HG02678 (cell line): ENCODE measurements at regions not wholly inside any gene's neighbourhood (a gene's known extent, or its start where the extent isn't known, plus 50 kb on each side); places are given as distances from the start of the nearest gene placed in this dataset.

Source experiments
- ATAC-seq: cut with Tn5 transposase; IDR thresholded peaks from one replicate; pipeline ENCODE4 v1.9.1; 2021; ENCODE audit warnings: mild to moderate bottlenecking, moderate library complexity; ENCODE audit not compliant: unreplicated experiment

DNA sequence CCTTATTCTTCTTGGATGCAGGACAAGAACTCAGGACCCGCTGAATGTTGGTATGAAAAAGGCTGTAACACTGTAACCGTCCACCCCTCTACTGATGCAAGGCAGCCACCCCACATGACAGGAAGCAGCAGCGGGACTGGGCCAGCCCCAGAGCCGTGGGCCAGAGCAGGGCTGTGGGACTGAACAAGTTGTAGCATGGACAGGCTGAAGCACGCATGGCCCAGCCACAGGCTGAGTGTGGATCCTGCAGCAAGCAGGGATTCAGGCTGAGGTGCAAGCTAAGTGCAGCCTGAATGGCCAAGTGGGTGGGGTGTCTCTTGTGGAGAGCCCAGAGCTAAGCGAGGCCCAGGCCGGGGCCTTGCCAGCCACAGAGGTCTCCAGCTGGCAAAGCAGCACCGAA lies 632.2 kb downstream of the SPOCK3 start:
- ATAC-seq = no peak

- ATAC-seq = no peak
Measured at GRCh38 chr4:166622425-166622977, 611.8 kb downstream of the SPOCK3 start.

DNA sequence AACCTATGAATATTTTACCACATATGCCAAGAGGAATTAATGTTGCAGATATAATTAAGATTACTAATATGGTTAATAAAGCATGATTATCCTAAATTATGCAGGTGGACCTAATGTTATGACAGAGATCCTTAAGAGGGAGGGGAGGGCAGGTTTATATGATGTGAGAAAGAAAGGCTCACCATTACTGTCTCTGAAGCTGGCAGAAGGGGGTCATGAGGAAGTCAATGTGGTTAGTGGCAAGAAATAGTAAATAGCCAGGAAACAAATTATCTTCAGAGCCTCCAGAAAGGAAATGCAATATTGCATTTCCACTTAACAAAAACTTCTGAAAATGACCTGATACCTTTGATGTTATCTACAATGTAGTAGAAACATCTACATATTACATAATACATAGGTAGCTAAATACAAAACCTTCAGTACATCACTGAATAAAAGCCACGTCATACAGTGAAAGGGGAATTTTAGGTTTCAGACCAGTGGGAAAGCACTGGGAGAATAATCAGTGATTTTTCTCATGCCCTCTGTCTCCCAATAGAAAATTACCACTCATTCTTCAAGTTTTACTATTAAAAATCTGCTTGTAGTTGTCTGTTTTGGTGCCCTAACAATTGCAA lies 609.2 kb downstream of the SPOCK3 start:
- no peak for ATAC-seq

- no peak for ATAC-seq
Measured at GRCh38 chr4:166628454-166628853, 605.8 kb downstream of the SPOCK3 start.

GRCh38 chr4:166635367-166635766 lies 598.9 kb downstream of the SPOCK3 start:
- no peak for ATAC-seq

DNA sequence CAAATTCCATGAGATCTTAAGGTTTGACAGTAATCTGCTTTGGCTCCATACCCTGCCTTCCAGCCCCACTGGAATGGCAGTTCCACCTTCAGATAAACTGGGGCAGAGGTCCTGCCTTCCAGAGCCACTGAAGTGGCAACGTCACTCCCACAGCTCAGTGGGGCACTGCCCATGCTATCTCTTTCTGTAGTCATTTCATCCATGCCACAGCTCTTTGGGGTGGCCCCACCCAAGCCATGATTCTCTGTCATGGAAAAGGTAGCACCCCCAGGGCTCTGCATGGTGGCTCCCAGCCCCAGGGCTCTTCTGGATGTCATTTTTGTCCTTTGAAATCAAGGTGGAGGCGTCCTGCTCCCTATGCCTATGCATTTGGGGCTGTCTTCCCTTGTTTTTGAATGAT lies 596.5 kb downstream of the SPOCK3 start:
- no peak for ATAC-seq

- no peak for ATAC-seq
Measured at GRCh38 chr4:166655231-166655630, 579.1 kb downstream of the SPOCK3 start.

GRCh38 chr4:166655705-166656104 lies 578.6 kb downstream of the SPOCK3 start:
- ATAC-seq = no peak

DNA sequence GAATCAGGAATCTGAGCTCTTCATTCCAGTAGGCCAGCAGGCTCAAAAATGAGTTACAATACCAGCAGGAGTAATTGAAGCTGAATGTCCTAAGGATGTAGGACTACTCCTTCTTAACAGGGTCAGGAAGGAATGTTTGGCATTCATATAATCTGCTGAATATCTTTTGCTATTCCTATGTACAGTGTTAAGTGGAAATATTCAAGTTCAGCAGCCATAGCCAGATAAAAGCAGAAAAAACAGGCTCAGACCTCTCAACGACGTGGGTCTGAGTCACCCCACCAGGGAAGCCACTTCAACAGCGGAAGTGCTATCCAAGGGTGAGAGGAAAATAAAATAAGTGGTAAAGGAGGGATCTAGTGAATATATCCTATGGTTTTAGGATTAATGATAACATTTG lies 577.0 kb downstream of the SPOCK3 start:
- ATAC-seq = no peak

GRCh38 chr4:166658585-166658984 lies 575.7 kb downstream of the SPOCK3 start:
- peak; percentile 33 for ATAC-seq

GRCh38 chr4:166662266-166662843 lies 571.9 kb downstream of the SPOCK3 start:
- ATAC-seq = peak; percentile 92

- no peak for ATAC-seq
Measured at GRCh38 chr4:166670341-166670740, 564.0 kb downstream of the SPOCK3 start.

- ATAC-seq = no peak
Measured at GRCh38 chr4:166673911-166674310, 560.4 kb downstream of the SPOCK3 start.

DNA sequence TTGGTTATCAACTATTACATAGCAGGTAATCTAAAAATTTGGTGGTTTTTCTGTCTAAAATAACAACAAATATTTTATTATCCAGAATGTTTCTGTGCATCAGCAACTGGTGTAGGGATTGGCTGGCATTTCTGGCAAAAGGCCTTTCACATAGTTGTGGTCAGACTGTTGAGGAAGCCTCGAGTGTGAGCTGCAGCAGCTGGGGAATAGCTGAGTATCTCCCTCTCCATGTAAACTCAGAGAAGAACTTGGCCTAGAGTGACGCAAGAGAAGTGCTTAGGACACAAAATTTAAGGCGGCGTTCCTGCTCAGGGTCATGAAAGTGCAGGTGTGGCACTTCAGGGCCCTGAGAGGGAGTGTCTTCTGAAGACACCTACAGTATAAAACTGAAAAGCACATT lies 558.9 kb downstream of the SPOCK3 start:
- no peak for ATAC-seq

GRCh38 chr4:166680796-166681195 lies 553.5 kb downstream of the SPOCK3 start:
- no peak for ATAC-seq

DNA sequence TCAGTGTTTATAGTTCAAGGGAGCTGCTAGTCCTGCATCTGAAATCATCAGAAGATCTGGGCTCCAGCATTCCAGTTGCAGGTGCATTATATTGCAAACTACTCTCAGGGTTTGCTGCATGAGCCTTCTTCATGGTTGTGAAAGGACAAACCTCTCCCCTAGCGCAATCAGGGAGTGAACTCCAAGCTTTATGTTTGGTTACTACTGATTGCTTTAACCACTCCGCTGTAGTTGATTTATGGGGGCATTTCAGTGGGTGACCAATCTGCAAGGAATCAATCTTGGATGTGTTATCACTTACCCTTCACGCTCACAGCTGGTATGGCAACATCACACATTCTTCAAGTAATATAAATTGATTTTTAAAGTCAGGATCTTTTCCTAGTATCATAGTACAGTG lies 552.1 kb downstream of the SPOCK3 start:
- ATAC-seq = no peak
